Stimulated activated CD8-positive, alpha-beta memory T cell treated with anti-CD3 and anti-CD28 coated beads, Interleukin-7, amount 100 ng/mL, for 48 hours (primary cell): ENCODE measurements at regions not wholly inside any gene's neighbourhood (a gene's known extent, or its start where the extent isn't known, plus 50 kb on each side); places are given as distances from the start of the nearest gene placed in this dataset.
"Not testable (repeated sequence)": the region's sequence is repeated elsewhere in the genome, so short reads cannot be mapped to it uniquely, and the experiment has no call there.

ENCODE experiments used
- DNase-seq, 2 donors: peaks; one replicate each; pipeline ENCODE4 v3.0.0-alpha.2; 2020; ENCODE audit warnings: low read depth in 1 of 2; ENCODE audit errors: extremely low read depth in 1 of 2

- no peak for DNase-seq
Measured at GRCh38 chr13:64662887-64663593, 2567.1 kb downstream of the PCDH9 start.

GRCh38 chr13:64648293-64648692, 2581.8 kb downstream of the PCDH9 start:
- no peak for DNase-seq

GRCh38 chr13:64643066-64643465, 2587.1 kb downstream of the PCDH9 start:
- no peak for DNase-seq

- no peak for DNase-seq
Measured at GRCh38 chr13:64640002-64640401, 2590.1 kb downstream of the PCDH9 start.

GRCh38 chr13:64639206-64639605, 2590.9 kb downstream of the PCDH9 start:
- DNase-seq = no peak

- DNase-seq = no peak
Measured at GRCh38 chr13:64633948-64634347, 2596.2 kb downstream of the PCDH9 start.

- no peak for DNase-seq
Measured at GRCh38 chr13:64627654-64628053, 2602.5 kb downstream of the PCDH9 start.

GRCh38 chr13:64626105-64626504, 2604.0 kb downstream of the PCDH9 start:
- DNase-seq = no peak

- DNase-seq = no peak
Measured at GRCh38 chr13:64617231-64617630, 2612.9 kb downstream of the PCDH9 start.

- DNase-seq = no peak
Measured at GRCh38 chr13:64591971-64592370, 2638.2 kb downstream of the PCDH9 start.

GRCh38 chr13:64579331-64579730, 2650.8 kb downstream of the PCDH9 start:
- no peak for DNase-seq

- DNase-seq = no peak
Measured at GRCh38 chr13:64568748-64569147, 2661.4 kb downstream of the PCDH9 start.

- DNase-seq = not testable (repeated sequence)
Measured at GRCh38 chr13:64558031-64558430, 2672.1 kb downstream of the PCDH9 start.

GRCh38 chr13:64556376-64556775, 2673.8 kb downstream of the PCDH9 start:
- DNase-seq = no peak

GRCh38 chr13:64553411-64554129, 2676.6 kb downstream of the PCDH9 start:
- DNase-seq = no peak

- DNase-seq = no peak
Measured at GRCh38 chr13:64551755-64552154, 2678.4 kb downstream of the PCDH9 start.

- no peak for DNase-seq
Measured at GRCh38 chr13:64546371-64546770, 2683.8 kb downstream of the PCDH9 start.

- DNase-seq = no peak
Measured at GRCh38 chr13:64540976-64541375, 2689.2 kb downstream of the PCDH9 start.

- DNase-seq = no peak
Measured at GRCh38 chr13:64540468-64540867, 2689.7 kb downstream of the PCDH9 start.

- no peak for DNase-seq
Measured at GRCh38 chr13:64538711-64539110, 2691.4 kb downstream of the PCDH9 start.

- DNase-seq = no peak
Measured at GRCh38 chr13:64534302-64534701, 2695.8 kb downstream of the PCDH9 start.

GRCh38 chr13:64531400-64531799, 2698.7 kb downstream of the PCDH9 start:
- DNase-seq = no peak
